HG03060 (cell line): ENCODE measurements at regions not wholly inside any gene's neighbourhood (a gene's known extent, or its start where the extent isn't known, plus 50 kb on each side); places are given as distances from the start of the nearest gene placed in this dataset.
A peak's percentile ranks its signal among the peaks of the same experiment; 100 is the strongest.
"Not testable (repeated sequence)": the region's sequence is repeated elsewhere in the genome, so short reads cannot be mapped to it uniquely, and the experiment has no call there.

Experiments
- ATAC-seq: cut with Tn5 transposase; IDR thresholded peaks from one replicate; pipeline ENCODE4 v1.9.1; 2021; ENCODE audit warnings: low read depth, moderate number of reproducible peaks; ENCODE audit not compliant: unreplicated experiment

DNA sequence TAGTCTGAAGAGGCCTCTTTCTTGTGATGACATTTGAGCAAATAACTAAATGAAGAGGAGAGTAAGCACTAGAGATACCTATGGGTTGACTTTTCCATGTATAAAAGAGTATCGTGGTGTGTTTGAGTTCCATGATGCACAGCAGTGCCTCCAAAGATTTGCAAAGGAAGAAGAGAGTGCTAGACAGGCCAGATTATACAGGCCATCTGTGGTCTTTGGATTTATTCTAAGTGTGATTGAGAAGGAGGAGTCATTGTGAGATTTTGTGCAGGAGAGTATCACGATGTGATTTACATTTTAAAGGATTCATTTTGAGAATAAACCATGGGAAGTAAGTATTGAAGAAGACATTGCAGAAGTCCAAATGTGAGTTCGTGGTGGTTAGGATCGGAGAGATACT, 695.9 kb upstream of the FAM98A start:
- ATAC-seq = no peak

DNA sequence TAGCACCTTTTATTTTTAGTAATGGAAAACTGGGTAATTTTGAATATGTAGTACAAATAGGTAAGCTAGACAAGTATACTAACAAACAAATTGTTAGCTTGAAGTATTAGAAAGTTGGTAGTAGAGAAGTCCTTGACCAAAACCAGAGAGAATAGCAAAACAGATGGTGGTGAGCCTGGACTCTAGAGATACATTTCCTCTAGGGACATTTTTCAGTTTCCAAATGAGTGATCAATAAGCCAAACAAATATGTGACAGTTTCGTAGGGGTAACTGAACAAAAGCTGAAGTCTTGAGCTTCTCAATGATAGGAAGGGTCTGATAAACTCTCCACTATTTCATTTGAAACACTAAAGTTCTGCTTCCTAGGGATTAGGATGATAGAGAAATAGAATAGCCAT, 692.0 kb upstream of the FAM98A start:
- ATAC-seq = peak; percentile 67

- ATAC-seq = no peak
These were observed 688.9 kb upstream of the FAM98A start for GRCh38 chr2:34288016-34288415.

DNA sequence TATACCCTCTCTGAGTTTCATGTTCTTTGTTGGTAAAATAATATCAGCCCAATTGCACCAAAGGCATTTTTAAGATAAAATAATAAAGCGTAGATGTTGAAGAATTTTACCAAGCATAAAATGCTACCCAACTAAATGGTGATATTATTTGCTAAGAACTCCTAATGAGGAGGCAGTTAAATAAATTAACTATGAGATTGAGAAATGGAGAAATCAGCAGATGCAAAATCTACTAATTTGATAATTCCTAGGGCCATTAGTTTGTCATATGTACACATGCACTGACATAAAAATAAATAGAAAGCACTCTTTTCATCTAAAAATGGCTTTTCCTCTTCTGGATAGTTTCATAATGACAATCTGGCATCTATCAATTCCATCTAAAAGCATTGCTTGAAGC, 681.5 kb upstream of the FAM98A start:
- no peak for ATAC-seq

DNA sequence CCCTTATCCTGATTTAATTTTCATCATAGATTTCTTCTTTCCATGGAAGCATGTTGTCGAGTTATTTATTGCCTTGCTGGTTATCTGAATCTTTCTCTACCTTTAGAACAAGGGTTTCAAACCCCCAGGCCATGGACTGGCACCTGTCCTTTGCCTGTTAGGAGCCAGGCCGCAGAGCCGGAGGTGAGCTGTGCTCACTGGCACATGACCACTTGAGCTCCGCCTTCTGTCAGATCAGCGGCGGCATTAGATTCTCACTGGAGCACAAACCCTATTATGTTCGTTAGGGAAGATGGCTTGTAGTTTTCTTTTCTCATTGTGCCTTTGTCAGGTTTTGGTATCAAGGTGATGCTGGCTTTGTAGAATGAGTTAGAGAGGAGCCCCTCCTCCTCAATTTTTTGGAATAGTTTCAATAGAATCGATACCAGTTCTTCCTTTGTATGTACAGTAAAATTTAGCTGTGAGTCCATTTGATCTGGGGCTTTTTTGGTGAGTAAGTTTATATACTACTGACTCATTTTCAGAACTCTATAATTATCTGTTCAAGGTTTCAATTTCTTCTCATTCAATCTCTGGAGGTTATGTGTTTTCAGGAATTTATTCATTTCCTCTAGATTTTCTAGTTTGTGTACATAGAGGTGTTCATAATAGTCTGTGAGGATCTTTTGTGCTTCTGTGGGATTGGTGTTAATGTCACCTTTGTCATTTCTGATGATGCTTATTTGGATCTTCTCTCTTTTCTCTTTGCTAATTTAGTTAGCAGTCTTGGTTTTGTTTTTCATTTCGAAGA, 668.0 kb upstream of the FAM98A start:
- ATAC-seq = peak; percentile 66

DNA sequence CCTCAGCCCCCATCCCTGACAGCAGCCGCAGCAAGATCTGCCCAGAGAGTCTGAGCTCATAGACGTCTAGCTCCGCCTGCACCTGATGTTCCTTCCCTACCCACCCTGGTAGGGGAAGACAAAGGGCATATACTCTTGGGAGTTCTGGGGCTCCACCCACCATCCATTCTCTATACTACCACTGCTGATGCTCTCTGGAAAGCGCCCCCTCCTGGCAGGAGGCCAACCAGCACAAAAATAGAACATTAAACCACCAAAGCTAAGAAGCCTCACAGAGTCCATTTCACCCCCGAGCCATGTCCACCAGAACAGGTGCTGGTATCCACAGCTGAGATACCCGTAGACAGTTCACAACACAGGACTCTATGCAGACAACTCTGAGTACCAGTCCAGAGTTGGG, 662.6 kb upstream of the FAM98A start:
- no peak for ATAC-seq

GRCh38 chr2:34254272-34254878, 655.3 kb upstream of the FAM98A start:
- no peak for ATAC-seq

GRCh38 chr2:34252111-34252510, 653.0 kb upstream of the FAM98A start:
- ATAC-seq = no peak

DNA sequence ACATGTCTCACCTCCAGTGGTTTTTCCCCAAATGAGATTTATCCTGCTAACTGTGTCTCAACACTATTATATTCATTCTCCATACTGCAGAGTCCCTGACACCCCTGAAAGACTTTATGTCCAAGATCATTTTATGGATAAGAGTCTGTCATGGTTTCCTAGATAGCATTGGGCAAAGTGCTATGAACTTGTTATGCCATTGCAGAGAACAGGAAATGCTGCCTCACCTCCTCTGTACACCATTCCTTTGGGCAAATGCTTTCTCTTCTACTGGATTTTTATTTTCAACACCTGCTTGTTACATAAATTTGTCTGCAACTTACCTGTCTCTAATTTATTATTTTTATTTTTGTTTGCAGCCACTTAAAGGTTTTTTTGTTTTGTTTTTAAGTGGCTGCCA, 652.5 kb upstream of the FAM98A start:
- no peak for ATAC-seq

GRCh38 chr2:34244195-34244594, 645.1 kb upstream of the FAM98A start:
- ATAC-seq = no peak

- no peak for ATAC-seq
These were observed 643.6 kb upstream of the FAM98A start for GRCh38 chr2:34242763-34243123.

- no peak for ATAC-seq
These were observed 643.0 kb upstream of the FAM98A start for GRCh38 chr2:34241905-34242762.

GRCh38 chr2:34239511-34239910, 640.4 kb upstream of the FAM98A start:
- ATAC-seq = no peak

DNA sequence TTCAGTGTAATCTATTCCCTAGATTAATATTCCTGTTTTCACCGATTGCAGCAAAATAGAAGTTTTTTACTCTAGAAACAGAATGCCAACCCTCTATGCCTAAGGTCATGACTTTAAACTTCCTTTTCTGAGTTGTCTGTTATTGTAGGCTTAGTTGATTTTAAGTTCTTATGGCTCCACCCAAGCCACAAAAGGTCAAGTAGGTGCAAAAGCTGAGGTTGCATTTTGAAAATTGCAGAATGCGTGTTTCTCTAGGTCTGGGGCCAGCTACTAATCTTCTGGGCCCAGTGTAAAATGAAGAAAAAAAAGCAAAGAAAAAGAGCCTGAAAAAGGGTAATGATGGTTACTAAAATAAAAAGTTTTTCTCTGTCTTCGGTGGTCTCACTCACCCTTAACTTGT, 635.7 kb upstream of the FAM98A start:
- no peak for ATAC-seq

- ATAC-seq = no peak
These were observed 630.9 kb upstream of the FAM98A start for GRCh38 chr2:34229998-34230397.

- no peak for ATAC-seq
These were observed 616.1 kb upstream of the FAM98A start for GRCh38 chr2:34215174-34215573.

DNA sequence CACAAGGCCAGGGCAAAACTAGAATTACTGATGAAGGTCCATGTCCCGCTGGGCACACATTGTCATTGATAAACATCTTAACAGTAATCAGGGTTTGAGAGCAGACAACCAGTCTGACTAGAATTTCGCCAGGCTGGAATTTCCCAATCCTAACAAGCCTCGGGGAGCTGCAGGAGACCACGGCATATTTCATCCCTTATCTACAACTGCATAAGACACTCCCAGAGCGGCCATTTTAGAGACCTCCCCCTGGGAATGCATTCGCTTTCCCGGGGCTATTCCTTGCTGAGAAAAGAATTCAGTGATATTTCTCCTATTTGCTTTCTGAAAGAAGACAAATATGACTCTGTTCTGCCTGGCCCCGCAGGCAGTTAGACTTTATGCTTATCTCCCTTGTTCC, 611.3 kb upstream of the FAM98A start:
- ATAC-seq = not testable (repeated sequence)

GRCh38 chr2:34204560-34204959, 605.5 kb upstream of the FAM98A start:
- no peak for ATAC-seq

GRCh38 chr2:34201099-34201498, 602.0 kb upstream of the FAM98A start:
- no peak for ATAC-seq

GRCh38 chr2:34199971-34200370, 600.9 kb upstream of the FAM98A start:
- no peak for ATAC-seq

DNA sequence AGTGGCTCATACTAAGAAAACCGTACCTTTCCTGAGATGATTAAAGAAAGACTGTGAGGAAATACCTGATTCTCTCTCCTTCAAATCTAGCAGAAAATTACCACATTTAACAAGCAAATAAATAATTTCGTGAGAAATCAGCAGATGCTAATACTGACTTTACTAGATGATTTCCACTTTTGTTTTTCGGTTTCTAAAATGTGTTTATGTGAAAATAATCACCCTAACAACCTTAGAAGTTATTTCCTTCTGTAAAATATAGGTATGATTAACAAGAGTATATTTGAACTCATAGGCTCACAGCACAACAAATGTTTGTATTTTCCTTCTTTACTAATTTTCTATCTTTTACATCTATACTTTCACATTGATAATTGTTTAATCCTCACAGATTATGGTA, 594.1 kb upstream of the FAM98A start:
- ATAC-seq = no peak
